NCI-H2107 treated with DMSO at 0.1 percent for 48 hours (cell line): ENCODE measurements at regions not wholly inside any gene's neighbourhood (a gene's known extent, or its start where the extent isn't known, plus 50 kb on each side); places are given as distances from the start of the nearest gene placed in this dataset.
A peak's percentile ranks its signal among the peaks of the same experiment; 100 is the strongest.
"Not testable (repeated sequence)": the region's sequence is repeated elsewhere in the genome, so short reads cannot be mapped to it uniquely, and the experiment has no call there.

Source experiments
- DNase-seq: peaks from one replicate; lab custom pipeline; 2025; ENCODE audit not compliant: unreplicated experiment; lab: John Stamatoyannopoulos, UW

DNA sequence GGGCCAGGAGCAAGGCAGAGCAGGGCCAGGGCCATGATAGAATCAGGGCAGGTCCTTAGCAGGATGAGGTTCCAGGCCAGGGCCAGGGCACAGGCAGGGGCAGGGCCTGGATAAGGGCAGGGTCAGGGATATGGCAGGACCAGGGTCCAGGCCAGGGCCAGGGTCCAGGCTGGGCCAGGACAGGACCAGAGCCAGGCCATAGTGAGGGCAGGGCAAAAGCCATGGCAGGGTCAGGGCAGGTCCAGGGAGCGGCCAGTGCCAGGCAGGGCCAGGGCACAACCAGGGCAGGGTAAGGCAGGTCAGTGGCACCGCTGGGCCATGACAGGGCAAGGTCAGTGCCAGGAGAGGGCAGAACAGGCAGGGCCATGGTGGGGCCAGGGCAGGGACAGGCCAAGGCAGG, 152.2 kb downstream of the LIPI start:
- DNase-seq = no peak

- not testable (repeated sequence) for DNase-seq
Measured at GRCh38 chr21:14057841-14058481, 152.8 kb downstream of the LIPI start.

- no peak for DNase-seq
Measured at GRCh38 chr21:14057313-14057712, 153.4 kb downstream of the LIPI start.

DNA sequence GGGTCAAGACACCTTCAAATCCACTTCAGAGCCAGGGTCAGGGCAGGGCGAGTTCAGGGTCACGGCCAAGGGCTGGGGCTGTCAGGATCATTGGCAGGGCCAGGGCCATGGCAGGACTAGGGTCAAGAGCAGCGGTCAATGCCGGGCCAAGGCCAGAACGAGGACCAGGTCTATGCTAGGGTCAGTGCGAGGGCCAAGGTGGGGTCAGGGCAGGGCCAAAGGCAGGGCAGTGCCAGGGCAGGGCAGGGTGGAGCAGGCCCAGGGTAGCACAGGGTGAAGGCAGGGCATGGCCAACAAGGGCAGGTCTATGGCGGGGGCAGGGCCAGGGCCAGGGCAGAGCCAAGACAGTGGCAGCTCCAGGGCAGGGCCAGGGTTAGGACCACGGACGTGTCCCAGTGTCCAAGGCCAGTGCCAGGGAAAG, 154.0 kb downstream of the LIPI start:
- no peak for DNase-seq

GRCh38 chr21:14055746-14056515, 154.8 kb downstream of the LIPI start:
- not testable (repeated sequence) for DNase-seq

- DNase-seq = no peak
Measured at GRCh38 chr21:14054682-14055081, 156.1 kb downstream of the LIPI start.

DNA sequence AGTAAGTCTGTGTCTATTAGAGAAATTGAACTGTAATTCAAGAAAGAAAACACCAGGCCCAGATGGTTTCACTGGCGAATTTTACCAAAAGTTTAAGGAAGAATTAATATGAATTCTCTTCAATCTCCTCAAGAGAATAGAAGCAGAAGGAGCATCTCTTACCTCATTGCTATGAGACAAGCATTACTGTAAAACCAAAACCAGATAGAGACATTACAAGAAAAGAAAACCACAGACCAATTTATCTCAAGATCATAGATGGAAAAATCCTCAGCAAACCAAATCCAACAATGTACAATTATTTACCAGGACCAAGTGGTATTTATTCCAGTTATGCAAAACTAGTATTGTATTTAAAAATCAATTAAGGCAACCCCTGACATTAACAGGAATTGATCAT, 160.6 kb downstream of the LIPI start:
- no peak for DNase-seq

- DNase-seq = no peak
Measured at GRCh38 chr21:14046401-14046800, 164.4 kb downstream of the LIPI start.

DNA sequence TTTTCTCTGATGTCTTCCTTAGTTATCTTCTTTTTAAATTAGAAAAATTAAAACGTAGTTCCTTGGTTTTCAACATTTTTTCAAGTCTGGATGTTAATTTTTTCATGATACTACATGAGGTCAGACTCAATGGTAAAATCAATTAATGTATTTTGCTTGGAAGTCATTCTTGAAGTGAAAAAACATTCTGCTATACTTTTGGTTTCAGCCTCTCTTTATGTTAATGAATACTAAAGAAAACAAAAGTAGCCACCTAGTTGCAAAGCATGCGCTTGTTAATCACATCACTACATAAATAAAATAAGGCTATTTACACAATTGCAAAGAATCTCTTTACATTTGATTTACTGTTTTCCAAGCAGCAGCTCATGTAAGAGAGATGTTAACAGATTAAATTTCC, 170.4 kb downstream of the LIPI start:
- no peak for DNase-seq

DNA sequence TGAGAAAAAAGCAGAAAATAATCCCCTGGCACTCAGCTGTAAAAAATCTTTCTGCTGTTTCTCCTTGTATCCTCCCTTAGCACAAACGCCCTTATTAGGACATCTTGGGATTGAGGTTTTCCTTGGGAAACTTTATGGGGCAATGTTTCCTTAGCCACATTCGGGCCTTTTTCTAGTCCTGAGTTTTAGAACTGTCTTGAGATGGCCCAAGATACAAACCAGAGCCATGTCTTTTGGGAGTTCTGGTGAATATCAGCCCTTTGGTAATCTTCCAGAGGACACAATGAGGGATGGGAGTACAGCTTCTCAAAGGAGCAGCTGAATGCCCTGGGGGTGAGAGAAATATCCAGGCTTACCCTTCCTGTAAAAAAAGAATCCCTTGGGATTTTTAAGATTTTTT, 182.1 kb downstream of the LIPI start:
- DNase-seq = not testable (repeated sequence)

DNA sequence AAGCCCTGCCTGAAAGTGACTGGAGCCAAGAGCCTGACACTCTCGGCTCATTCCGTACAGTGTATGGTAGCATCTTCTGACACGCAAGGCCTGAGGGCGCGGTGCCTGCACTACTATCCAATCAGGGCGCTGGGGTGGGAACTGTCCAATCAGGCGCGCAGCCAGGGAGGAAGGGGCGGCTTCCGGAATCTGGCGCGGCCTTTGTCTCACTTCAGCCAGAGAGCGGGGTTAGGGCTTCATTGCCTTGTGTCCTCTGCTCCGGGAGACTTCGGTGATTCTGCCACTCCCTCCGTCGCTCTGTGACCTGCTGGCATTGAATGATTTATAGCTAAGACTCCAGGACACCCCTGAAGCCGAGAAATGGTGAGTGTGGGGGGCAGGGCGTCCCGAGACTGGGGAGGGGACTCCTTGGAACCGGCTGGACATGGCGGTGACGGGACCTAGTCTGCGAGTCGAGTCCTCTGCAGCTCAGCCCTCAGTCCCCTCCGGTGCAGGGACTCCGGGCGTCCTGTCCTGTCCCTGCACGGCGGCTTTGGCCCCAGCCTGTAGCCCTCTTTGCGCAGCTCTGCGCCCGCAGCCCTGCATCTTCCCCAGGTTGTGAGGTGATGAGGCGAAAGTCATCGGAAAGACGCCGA, 183.4 kb downstream of the LIPI start:
- DNase-seq = peak; percentile 86

DNA sequence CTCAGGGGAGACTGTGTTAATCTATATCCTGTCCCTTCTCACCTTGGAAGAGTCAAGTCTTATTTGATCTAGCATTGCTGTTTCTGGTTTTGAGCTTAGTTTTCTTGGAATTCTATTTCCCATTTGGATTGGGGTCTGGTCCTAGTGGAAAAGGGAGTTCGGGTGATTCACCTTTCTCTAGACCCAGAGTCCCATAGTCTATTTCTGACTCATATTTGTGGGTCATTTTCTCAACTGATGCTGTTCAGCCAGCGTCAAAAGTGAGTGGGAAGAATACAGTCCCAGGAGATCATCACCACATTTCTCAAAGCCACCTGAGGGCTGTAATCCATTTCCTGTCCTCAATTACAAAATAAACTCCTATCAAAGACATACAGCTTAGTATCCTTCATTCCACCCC, 190.6 kb downstream of the LIPI start:
- not testable (repeated sequence) for DNase-seq

DNA sequence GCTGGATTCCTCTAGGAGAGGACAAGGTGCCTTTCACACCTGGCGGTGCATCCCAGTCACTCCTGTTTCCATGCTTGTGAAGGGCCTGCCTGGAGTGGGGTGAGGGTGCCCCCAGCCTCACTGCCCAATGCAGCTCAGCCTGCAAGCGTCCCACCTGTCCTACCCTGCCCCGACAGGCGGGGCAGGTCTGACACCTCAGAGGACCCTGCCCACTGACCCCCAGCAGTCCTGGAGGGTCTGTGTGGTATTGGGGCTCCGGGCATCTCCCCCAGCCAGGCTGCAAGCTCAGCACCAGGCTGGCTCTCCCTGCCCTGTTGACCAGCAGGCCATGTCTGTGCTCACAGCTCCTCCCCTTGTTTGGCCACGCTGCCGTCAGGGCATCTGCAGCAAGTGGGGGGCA, 194.9 kb downstream of the LIPI start:
- not testable (repeated sequence) for DNase-seq

- DNase-seq = not testable (repeated sequence)
Measured at GRCh38 chr21:14013623-14014498, 196.9 kb downstream of the LIPI start.

DNA sequence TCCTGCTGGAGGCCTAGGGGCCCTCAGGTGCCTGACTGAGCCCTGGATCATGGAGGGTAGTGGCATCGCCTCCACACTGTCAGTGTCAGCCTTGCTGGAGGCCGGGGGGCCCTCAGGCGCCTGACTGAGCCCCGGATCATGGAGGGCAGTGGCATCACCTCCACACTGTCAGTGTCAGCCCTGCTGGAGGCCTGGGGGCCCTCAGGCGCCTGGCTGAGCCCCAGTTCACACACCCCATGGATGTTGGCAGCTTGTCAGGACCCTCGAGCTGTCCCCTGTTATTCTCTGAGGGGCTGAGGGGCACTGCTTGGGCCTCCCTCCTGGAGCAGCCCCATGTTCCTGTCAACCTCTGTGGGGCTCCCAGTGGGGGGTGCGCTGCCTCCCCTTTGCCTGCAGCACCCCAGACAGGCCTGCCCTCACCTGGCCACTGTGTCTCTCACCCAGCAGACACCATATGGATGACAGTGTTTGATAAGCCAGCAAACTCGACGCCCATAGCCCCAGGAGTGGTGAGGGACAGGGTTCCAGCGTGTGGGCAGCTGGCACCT, 197.6 kb downstream of the LIPI start:
- no peak for DNase-seq

DNA sequence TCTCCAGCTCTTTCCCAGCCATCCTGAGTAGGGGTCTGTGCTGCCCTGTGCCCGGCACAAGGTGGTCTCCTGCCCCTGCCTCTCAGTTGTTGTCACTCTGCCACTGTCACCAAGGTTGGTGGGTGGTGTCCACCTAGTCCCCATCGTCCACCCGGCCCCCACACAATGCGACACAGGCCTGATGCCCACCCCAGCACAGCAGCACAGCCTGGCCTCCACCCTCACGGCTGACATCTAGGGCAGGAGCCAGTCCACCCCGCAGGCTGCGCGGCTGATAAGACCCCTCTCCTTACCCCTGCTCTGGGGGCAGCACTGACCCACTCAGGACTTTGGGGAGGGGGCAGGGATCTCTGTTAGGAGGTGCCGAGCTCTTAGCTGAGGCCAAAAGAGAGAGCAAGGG, 198.3 kb downstream of the LIPI start:
- DNase-seq = no peak

DNA sequence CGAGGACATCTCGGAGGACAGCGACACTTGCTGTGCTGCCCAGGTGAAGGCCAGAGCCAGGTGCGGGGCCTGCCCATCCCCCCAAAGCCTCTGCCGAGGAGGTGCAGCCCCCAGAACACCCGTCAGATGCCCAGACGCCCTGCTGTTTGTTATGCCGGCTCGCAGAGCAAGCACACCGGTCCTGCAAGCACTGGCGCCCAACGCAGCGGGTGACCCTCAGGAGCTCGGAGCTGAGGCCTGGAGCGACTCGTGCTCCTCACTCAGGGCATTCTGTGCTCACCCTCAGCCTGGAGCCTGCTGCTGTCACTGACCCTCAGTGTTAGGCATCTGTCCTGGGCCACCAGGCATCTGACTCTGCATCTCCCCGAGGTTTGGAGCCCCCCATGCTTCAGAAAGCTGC, 199.0 kb downstream of the LIPI start:
- not testable (repeated sequence) for DNase-seq

- not testable (repeated sequence) for DNase-seq
Measured at GRCh38 chr21:14011149-14011548, 199.6 kb downstream of the LIPI start.

GRCh38 chr21:14010729-14011128, 200.0 kb downstream of the LIPI start:
- DNase-seq = no peak

- DNase-seq = not testable (repeated sequence)
Measured at GRCh38 chr21:14009990-14010389, 200.8 kb downstream of the LIPI start.
